ENCODE measurements at regions not wholly inside any gene's neighbourhood (a gene's known extent, or its start where the extent isn't known, plus 50 kb on each side); places are given as distances from the start of the nearest gene placed in this dataset.

- BruUV-seq (replicated peaks) = no TSS peak
- Histone ChIP-seq H3K9me2 (ENCODE audit: insufficient read depth, low read length) (no peaks in the 10 kb centered on the region), H3K9me3 (ENCODE audit: low read length) (no peaks in the 10 kb centered on the region), H3K4me2 (ENCODE audit: low read length) (no peak overlapping the region), H3K27ac (ENCODE audit: low read depth, low read length, poor library complexity, severe bottlenecking) (no peak overlapping the region), H4K20me1 (ENCODE audit: insufficient read depth, low read length) (no peaks in the 10 kb centered on the region), H3K79me2 (ENCODE audit: insufficient read depth, low read depth, low read length) (no peaks in the 10 kb centered on the region), H3K4me1 (ENCODE audit: insufficient read depth, low read length, poor library complexity, severe bottlenecking) (no peaks in the 10 kb centered on the region), H2AFZ (ENCODE audit: low read length) (no peak overlapping the region), H3K4me3 (ENCODE audit: low read depth, low read length, poor library complexity, severe bottlenecking) (no peak overlapping the region), H3K36me3 (ENCODE audit: insufficient read depth, low read length) (no peaks in the 10 kb centered on the region)
- POLR2A ChIA-PET = no interaction called here
- no peak for DNase-seq (ENCODE audit: low spot score)
- intact Hi-C loops (cut with micrococcal nuclease; ENCODE audit: unreplicated experiment) = no loop called here
- TF ChIP-seq CTCF (conservative IDR thresholded peaks at IDR 0.05; ENCODE audit: low read length) = no peak
- TF ChIP-seq EZH2phosphoT487 (IDR thresholded peaks at IDR 0.05; ENCODE audit: borderline replicate concordance, low read depth, low read length) = no peak
- CTCF ChIA-PET (ENCODE audit: unreplicated experiment) = no interaction called here
Observed at GRCh38 chr16:6926341-6926740, 406.3 kb upstream of the RBFOX1 start.

GRCh38 chr16:6918646-6919045, 414.0 kb upstream of the RBFOX1 start:
- TF ChIP-seq CTCF (conservative IDR thresholded peaks at IDR 0.05; ENCODE audit: low read length) (no peak), EZH2phosphoT487 (IDR thresholded peaks at IDR 0.05; ENCODE audit: borderline replicate concordance, low read depth, low read length) (no peak)
- H3K4me3 ChIP-seq (ENCODE audit: low read depth, low read length, poor library complexity, severe bottlenecking) = no peak overlapping the region
- no peaks in the 10 kb centered on the region for H3K9me3 ChIP-seq (ENCODE audit: low read length)
- H3K79me2 ChIP-seq (ENCODE audit: insufficient read depth, low read depth, low read length) = no peaks in the 10 kb centered on the region
- BruUV-seq (replicated peaks) = no TSS peak
- no peaks in the 10 kb centered on the region for H3K4me1 ChIP-seq (ENCODE audit: insufficient read depth, low read length, poor library complexity, severe bottlenecking)
- intact Hi-C loops (cut with micrococcal nuclease; ENCODE audit: unreplicated experiment) = no loop called here
- H3K36me3 ChIP-seq (ENCODE audit: insufficient read depth, low read length) = no peaks in the 10 kb centered on the region
- CTCF ChIA-PET (ENCODE audit: unreplicated experiment) = no interaction called here
- H3K4me2 ChIP-seq (ENCODE audit: low read length) = no peak overlapping the region
- H3K9me2 ChIP-seq (ENCODE audit: insufficient read depth, low read length) = no peaks in the 10 kb centered on the region
- no peaks in the 10 kb centered on the region for H4K20me1 ChIP-seq (ENCODE audit: insufficient read depth, low read length)
- no peak overlapping the region for H2AFZ ChIP-seq (ENCODE audit: low read length)
- POLR2A ChIA-PET = interaction anchor here (0.7 kb wide), 1 partner anchor 1378 kb away, joined by 6 read pairs; no protein-coding TSS in a partner anchor
- no peak overlapping the region for H3K27ac ChIP-seq (ENCODE audit: low read depth, low read length, poor library complexity, severe bottlenecking)
- DNase-seq (ENCODE audit: low spot score) = no peak

DNA sequence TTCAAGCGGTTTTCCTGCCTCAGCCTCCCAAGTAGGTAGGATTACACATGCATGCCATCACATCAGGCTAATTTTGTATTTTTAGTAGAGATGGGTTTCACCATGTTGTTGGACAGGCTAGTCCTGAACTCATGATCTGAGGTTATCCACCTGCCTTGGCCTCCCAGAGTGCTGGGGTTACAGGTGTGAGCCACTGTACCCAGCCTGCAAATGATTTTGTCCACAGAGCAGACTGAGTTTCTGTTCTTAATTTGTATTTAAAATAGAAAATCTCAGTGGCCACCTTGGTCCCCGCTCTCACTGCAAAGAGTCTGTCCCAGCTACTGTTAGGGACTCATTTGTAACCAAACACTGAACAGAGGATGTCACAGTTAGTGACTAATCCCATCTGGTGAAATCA, 415.7 kb upstream of the RBFOX1 start:
- POLR2A ChIA-PET = no interaction called here
- DNase-seq (ENCODE audit: low spot score) = no peak
- no peak overlapping the region for H3K4me3 ChIP-seq (ENCODE audit: low read depth, low read length, poor library complexity, severe bottlenecking)
- no peaks in the 10 kb centered on the region for H3K79me2 ChIP-seq (ENCODE audit: insufficient read depth, low read depth, low read length)
- H4K20me1 ChIP-seq (ENCODE audit: insufficient read depth, low read length) = no peaks in the 10 kb centered on the region
- no peak for TF ChIP-seq EZH2phosphoT487 (IDR thresholded peaks at IDR 0.05; ENCODE audit: borderline replicate concordance, low read depth, low read length)
- no peak for TF ChIP-seq CTCF (conservative IDR thresholded peaks at IDR 0.05; ENCODE audit: low read length)
- intact Hi-C loops (cut with micrococcal nuclease; ENCODE audit: unreplicated experiment) = no loop called here
- no peaks in the 10 kb centered on the region for H3K4me1 ChIP-seq (ENCODE audit: insufficient read depth, low read length, poor library complexity, severe bottlenecking)
- CTCF ChIA-PET (ENCODE audit: unreplicated experiment) = no interaction called here
- BruUV-seq (replicated peaks) = no TSS peak
- H2AFZ ChIP-seq (ENCODE audit: low read length) = no peak overlapping the region
- no peak overlapping the region for H3K4me2 ChIP-seq (ENCODE audit: low read length)
- no peak overlapping the region for H3K27ac ChIP-seq (ENCODE audit: low read depth, low read length, poor library complexity, severe bottlenecking)
- H3K9me3 ChIP-seq (ENCODE audit: low read length) = no peaks in the 10 kb centered on the region
- H3K9me2 ChIP-seq (ENCODE audit: insufficient read depth, low read length) = no peaks in the 10 kb centered on the region
- no peaks in the 10 kb centered on the region for H3K36me3 ChIP-seq (ENCODE audit: insufficient read depth, low read length)
